Esophagus muscularis mucosa (tissue), 4 donors: ENCODE measurements at regions not wholly inside any gene's neighbourhood (a gene's known extent, or its start where the extent isn't known, plus 50 kb on each side); places are given as distances from the start of the nearest gene placed in this dataset.

ENCODE experiments used
- DNase-seq: peaks from one replicate; pipeline ENCODE4 v3.0.0-alpha.2; 2017; ENCODE audit errors: extremely low spot score
- H3K27ac ChIP-seq, 4 donors: fragments of 200-600 bp; sonication (generic); replicated peaks in 1 of 4; 1 replicate in 3 of 4; 2 replicates in 1 of 4; pipeline ENCODE4 v1.5.1; 2016 to 2019; ENCODE audit warnings: mild to moderate bottlenecking in 1 of 4
- H3K27me3 ChIP-seq, 4 donors: fragments of 200-600 bp; sonication (generic); one replicate each; pipeline versions ENCODE4 v1.5.1 to v1.6.0; 2016 to 2019
- H3K36me3 ChIP-seq, 4 donors: fragments of 200-600 bp; sonication (generic); one replicate each; pipeline ENCODE4 v1.5.1; 2016 to 2019
- H3K4me1 ChIP-seq, 4 donors: fragments of 200-600 bp; sonication (generic); one replicate each; pipeline ENCODE4 v1.5.1; 2016 to 2019
- H3K4me3 ChIP-seq, 4 donors: fragments of 200-600 bp; sonication (generic); 1 replicate in 2 of 4; 2 replicates in 2 of 4; pipeline ENCODE4 v1.5.1; 2016 to 2019; ENCODE audit warnings: mild to moderate bottlenecking in 4 of 4, moderate library complexity in 1 of 4
- H3K9me3 ChIP-seq, 4 donors: fragments of 200-600 bp; sonication (generic); 1 replicate in 3 of 4; 2 replicates in 1 of 4; pipeline ENCODE4 v1.5.1; 2016 to 2019
- CTCF ChIP-seq, 3 experiments: fragments of 200-600 bp in 2 of 3; fragments of 450-650 bp in 1 of 3; sonication (generic) in 2 of 3; IDR thresholded peaks; one replicate each; pipeline ENCODE4 v1.5.1; 2017 to 2019; ENCODE audit warnings: antibody characterized with exemption in 3 of 3, mild to moderate bottlenecking in 2 of 3, moderate library complexity in 1 of 3
- EP300 ChIP-seq: sonication (generic); formaldehyde crosslinking; IDR thresholded peaks from one replicate; pipeline ENCODE4 v1.6.1; 2017; ENCODE audit warnings: antibody characterized with exemption
- POLR2A ChIP-seq: fragments of 450-650 bp; IDR thresholded peaks from one replicate; pipeline ENCODE4 v1.6.1; 2017; ENCODE audit warnings: antibody characterized with exemption, moderate library complexity, mild to moderate bottlenecking, low read depth
- POLR2AphosphoS5 ChIP-seq, 2 donors: sonication (generic); formaldehyde crosslinking; IDR thresholded peaks; one replicate each; pipeline ENCODE4 v1.6.1; 2017; ENCODE audit warnings: antibody characterized with exemption in 2 of 2
- WGBS: methylation state at CpG from one replicate; pipeline ENCODE4 v1.1.5; 2018; 5-methylcytosine and 5-hydroxymethylcytosine counted together
- intact Hi-C: fragments of 100-400 bp; cut with DNase I; formaldehyde crosslinking; loops from one replicate; pipeline ENCODE4 v1.15.1; 2023

- no peaks in the 10 kb centered on the region for H3K27me3 ChIP-seq
- no peaks in the 10 kb centered on the region for H3K36me3 ChIP-seq
- 89% methylated on average over 1 of the region's 1 CpG for WGBS
- intact Hi-C loops: no loop called here
- H3K4me3 ChIP-seq: no peak overlapping the region
- no peaks in the 10 kb centered on the region for H3K9me3 ChIP-seq
- DNase-seq: no peak
- no peak for TF ChIP-seq POLR2A
- no peak for TF ChIP-seq EP300
- TF ChIP-seq POLR2AphosphoS5 (IDR thresholded peaks at IDR 0.05): no peak
- no peak for TF ChIP-seq CTCF (IDR thresholded peaks at IDR 0.05)
- no peak overlapping the region for H3K27ac ChIP-seq
- no peaks in the 10 kb centered on the region for H3K4me1 ChIP-seq
Observed at GRCh38 chr1:193937308-193937707, 750.9 kb upstream of the B3GALT2 start.

- intact Hi-C loops: no loop called here
- H3K27ac ChIP-seq: no peak overlapping the region
- no peak overlapping the region for H3K4me3 ChIP-seq
- no peaks in the 10 kb centered on the region for H3K4me1 ChIP-seq
- H3K9me3 ChIP-seq: no peaks in the 10 kb centered on the region
- WGBS: 83% methylated on average over 2 of the region's 2 CpGs
- TF ChIP-seq CTCF (IDR thresholded peaks at IDR 0.05): no peak
- TF ChIP-seq POLR2AphosphoS5 (IDR thresholded peaks at IDR 0.05): no peak
- no peak for TF ChIP-seq POLR2A
- TF ChIP-seq EP300: no peak
- H3K36me3 ChIP-seq: no peaks in the 10 kb centered on the region
- no peaks in the 10 kb centered on the region for H3K27me3 ChIP-seq
- DNase-seq: no peak
Observed at GRCh38 chr1:193932979-193933378, 746.6 kb upstream of the B3GALT2 start.

DNA sequence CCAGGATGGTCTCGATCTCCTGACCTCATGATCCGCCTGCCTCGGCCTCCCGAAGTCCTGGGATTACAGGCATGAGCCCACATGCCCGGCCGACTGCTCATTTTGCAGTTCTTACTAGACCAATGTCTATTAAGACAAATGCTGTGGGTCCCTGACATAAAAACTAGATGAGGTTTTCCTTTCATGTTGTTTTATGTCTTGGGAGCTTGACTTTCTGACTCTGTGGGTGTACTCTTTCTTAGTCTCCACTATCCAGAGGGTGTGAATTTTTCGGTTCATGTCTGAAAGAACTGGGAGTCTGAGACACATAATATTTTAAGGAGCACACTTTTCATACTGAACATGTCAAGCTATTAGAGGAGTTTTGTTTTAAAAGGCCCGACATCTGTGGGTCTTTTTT is 744.9 kb upstream of the B3GALT2 start:
- 90% methylated on average over 8 of the region's 8 CpGs for WGBS
- DNase-seq: no peak
- Histone ChIP-seq H3K4me3 (no peak overlapping the region), H3K9me3 (peaks cover 0 to 10% (median 0%) of the 10 kb centered on the region in 4 donors), H3K36me3 (no peaks in the 10 kb centered on the region), H3K4me1 (no peaks in the 10 kb centered on the region), H3K27ac (no peak overlapping the region), H3K27me3 (no peaks in the 10 kb centered on the region)
- intact Hi-C loops: no loop called here
- no peak for TF ChIP-seq POLR2A
- no peak for TF ChIP-seq EP300
- TF ChIP-seq CTCF (IDR thresholded peaks at IDR 0.05): no peak
- TF ChIP-seq POLR2AphosphoS5 (IDR thresholded peaks at IDR 0.05): no peak

- intact Hi-C loops: no loop called here
- TF ChIP-seq POLR2A (no peak), POLR2AphosphoS5 (IDR thresholded peaks at IDR 0.05) (no peak), CTCF (IDR thresholded peaks at IDR 0.05) (no peak), EP300 (no peak)
- H3K27me3 ChIP-seq: no peaks in the 10 kb centered on the region
Observed at GRCh38 chr1:193929374-193930033, 743.1 kb upstream of the B3GALT2 start.

GRCh38 chr1:193927550-193927949 is 741.1 kb upstream of the B3GALT2 start:
- H3K27me3 ChIP-seq: no peaks in the 10 kb centered on the region
- intact Hi-C loops: no loop called here
- H3K4me1 ChIP-seq: no peaks in the 10 kb centered on the region
- no peak overlapping the region for H3K4me3 ChIP-seq
- no peaks in the 10 kb centered on the region for H3K36me3 ChIP-seq
- TF ChIP-seq POLR2AphosphoS5 (IDR thresholded peaks at IDR 0.05): no peak
- no peak for TF ChIP-seq EP300
- DNase-seq: no peak
- no peak overlapping the region for H3K27ac ChIP-seq
- H3K9me3 ChIP-seq: peaks cover 0 to 10% (median 0%) of the 10 kb centered on the region in 4 donors
- 60% methylated on average over 4 of the region's 4 CpGs for WGBS

More at GRCh38 chr1:193929374-193930033, 743.1 kb upstream of the B3GALT2 start:
- Histone ChIP-seq H3K4me1 (no peaks in the 10 kb centered on the region), H3K9me3 (peaks cover 0 to 10% (median 0%) of the 10 kb centered on the region in 4 donors), H3K27ac (no peak overlapping the region), H3K36me3 (no peaks in the 10 kb centered on the region), H3K4me3 (no peak overlapping the region)
- WGBS: 80% methylated on average over 4 of the region's 4 CpGs
- no peak for DNase-seq
